Activated naive CD8-positive, alpha-beta T cell treated with anti-CD3 and anti-CD28 coated beads, Interleukin-2, amount 50 U/mL, for 24 hours (primary cell): ENCODE measurements at regions not wholly inside any gene's neighbourhood (a gene's known extent, or its start where the extent isn't known, plus 50 kb on each side); places are given as distances from the start of the nearest gene placed in this dataset.

ENCODE experiments used
- ATAC-seq: fragments of 150-1000 bp; cut with Tn5 transposase; one replicate; pipeline ENCODE4 v1.10.0; 2021
- DNase-seq: peaks from one replicate; pipeline ENCODE4 v3.0.0; 2021
- H3K27ac Mint-ChIP-seq: one replicate; pipeline ENCODE4 v1.8.0; 2021; ENCODE audit warnings: mild to moderate bottlenecking, mixed read lengths
- H3K27me3 Mint-ChIP-seq: one replicate; pipeline ENCODE4 v1.8.0; 2021; ENCODE audit warnings: mixed read lengths
- H3K36me3 Mint-ChIP-seq: one replicate; pipeline ENCODE4 v1.8.0; 2021; ENCODE audit warnings: low read depth, mixed read lengths
- H3K4me1 Mint-ChIP-seq: one replicate; pipeline ENCODE4 v1.8.0; 2021; ENCODE audit warnings: mixed read lengths
- H3K4me3 Mint-ChIP-seq: one replicate; pipeline ENCODE4 v1.8.0; 2021; ENCODE audit warnings: mild to moderate bottlenecking, moderate library complexity, mixed read lengths
- H3K9me3 Mint-ChIP-seq: one replicate; pipeline ENCODE4 v1.8.0; 2021; ENCODE audit warnings: mixed read lengths

DNA sequence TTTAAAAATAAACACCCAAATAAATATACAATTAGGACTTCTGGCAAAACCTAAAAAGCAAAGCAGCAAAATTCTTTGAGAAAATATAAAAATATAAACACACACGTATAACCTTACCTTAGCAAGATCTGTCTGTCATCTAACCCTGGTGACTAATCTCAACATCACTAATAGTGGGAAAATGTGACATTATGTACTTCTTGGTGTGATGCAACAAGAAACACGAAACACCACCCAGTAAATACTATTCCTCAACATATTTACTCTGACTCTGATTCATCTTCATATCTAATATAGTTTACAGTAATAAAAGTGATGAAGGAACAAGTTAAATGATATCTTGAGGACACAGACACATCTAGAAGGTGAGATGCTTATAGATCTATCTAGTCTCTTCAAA, 332.6 kb upstream of the MANEA start:
- no peaks in the 10 kb centered on the region for H3K4me1 Mint-ChIP-seq
- DNase-seq (no peak), ATAC-seq (no peak)
- no peaks in the 10 kb centered on the region for H3K36me3 Mint-ChIP-seq
- H3K27ac Mint-ChIP-seq, result no peak overlapping the region
- H3K9me3 Mint-ChIP-seq, result no peaks in the 10 kb centered on the region
- no peak overlapping the region for H3K4me3 Mint-ChIP-seq
- H3K27me3 Mint-ChIP-seq, result no peaks in the 10 kb centered on the region

DNA sequence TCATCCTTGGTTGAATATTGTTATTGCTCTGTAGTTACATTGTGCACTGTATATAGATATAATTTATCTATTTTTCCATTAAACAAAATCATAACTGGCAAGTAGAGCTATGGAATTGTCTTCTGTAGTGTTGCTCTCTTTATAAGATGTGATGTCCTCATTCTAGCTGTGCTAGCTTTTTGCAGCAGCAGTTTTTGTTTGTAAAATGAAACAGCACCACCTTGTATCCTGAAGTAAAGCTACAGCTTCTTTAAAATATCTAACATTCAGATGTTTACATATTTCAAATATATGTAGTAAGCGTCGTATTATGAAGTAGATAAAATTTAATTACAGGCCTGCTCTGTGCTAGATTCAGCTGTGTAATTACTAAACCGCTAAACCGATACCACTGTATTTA, 328.8 kb upstream of the MANEA start:
- H3K4me1 Mint-ChIP-seq, result no peaks in the 10 kb centered on the region

DNA sequence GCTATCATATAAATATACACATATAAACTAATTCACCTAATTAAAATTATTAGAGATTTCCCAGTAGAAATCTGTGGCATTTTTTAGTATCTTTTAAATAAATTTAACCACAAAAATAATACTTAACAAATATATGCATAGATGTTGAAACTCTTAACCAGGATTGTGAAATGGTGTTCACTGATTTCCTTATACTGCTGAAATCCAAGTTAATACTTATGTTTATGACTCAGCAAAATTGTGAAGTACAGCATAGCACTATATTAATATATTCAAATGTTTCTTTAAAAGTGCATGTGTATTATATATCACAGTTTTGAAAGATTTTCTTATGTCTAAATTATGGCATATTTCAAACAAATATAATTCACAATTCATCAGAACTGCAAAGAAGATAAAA, 328.2 kb upstream of the MANEA start:
- Mint-ChIP-seq H3K4me3 (no peak overlapping the region), H3K36me3 (no peaks in the 10 kb centered on the region), H3K27ac (no peak overlapping the region), H3K4me1 (no peaks in the 10 kb centered on the region), H3K9me3 (no peaks in the 10 kb centered on the region), H3K27me3 (peaks cover 2% of the 10 kb centered on the region)
- DNase-seq (no peak), ATAC-seq (no peak)

More for the DNA sequence above, 328.8 kb upstream of the MANEA start:
- H3K9me3 Mint-ChIP-seq, result no peaks in the 10 kb centered on the region
- H3K4me3 Mint-ChIP-seq, result no peak overlapping the region
- H3K27me3 Mint-ChIP-seq, result peaks cover 2% of the 10 kb centered on the region
- DNase-seq, result no peak
- no peak overlapping the region for H3K27ac Mint-ChIP-seq
- no peaks in the 10 kb centered on the region for H3K36me3 Mint-ChIP-seq
- no peak for ATAC-seq

DNA sequence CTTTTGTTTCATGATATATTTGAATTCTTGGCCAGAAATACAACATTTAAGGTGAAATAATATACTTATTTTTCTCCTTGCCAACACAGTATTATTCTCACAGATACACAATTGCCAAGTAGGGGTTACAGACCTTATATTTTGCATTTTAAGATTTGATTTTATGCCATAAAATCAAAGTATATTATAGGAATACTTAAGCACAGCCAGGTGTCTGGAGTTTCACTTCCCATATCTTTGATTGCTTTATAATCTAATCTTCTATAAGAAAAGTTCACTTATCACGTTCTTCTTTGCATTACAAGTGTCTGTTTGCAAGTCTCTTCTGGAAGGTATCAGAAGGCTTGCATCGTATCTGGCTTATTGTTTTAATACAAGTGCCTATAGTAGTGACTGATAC, 327.7 kb upstream of the MANEA start:
- H3K4me1 Mint-ChIP-seq, result no peaks in the 10 kb centered on the region
- no peak overlapping the region for H3K27ac Mint-ChIP-seq
- H3K4me3 Mint-ChIP-seq, result no peak overlapping the region
- DNase-seq (no peak), ATAC-seq (no peak)
- H3K27me3 Mint-ChIP-seq, result peaks cover 2% of the 10 kb centered on the region
- H3K9me3 Mint-ChIP-seq, result no peaks in the 10 kb centered on the region
- H3K36me3 Mint-ChIP-seq, result no peaks in the 10 kb centered on the region

DNA sequence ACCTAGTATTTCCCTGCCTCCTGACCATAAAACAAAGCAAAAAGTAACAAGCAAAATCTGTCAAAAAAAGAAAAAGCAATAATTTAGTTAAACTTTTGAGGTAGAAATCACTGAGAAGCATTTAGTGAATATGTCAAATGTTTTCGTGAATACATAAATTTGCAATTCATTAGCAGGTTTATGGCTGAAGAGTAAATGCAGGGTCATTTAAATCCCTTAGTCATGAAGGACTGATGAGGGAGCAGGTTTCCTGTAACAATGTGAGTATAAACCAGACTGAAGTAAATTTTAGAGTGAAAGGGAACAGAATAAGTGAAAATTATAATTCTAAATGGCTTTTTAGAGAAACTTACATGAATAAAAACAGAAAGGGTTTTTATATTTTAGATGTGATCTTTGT, 313.5 kb upstream of the MANEA start:
- no peak overlapping the region for H3K4me3 Mint-ChIP-seq
- H3K9me3 Mint-ChIP-seq, result no peaks in the 10 kb centered on the region
- H3K36me3 Mint-ChIP-seq, result no peaks in the 10 kb centered on the region
- ATAC-seq (no peak), DNase-seq (no peak)
- H3K27ac Mint-ChIP-seq, result no peak overlapping the region
- H3K4me1 Mint-ChIP-seq, result no peaks in the 10 kb centered on the region
- peaks cover 3% of the 10 kb centered on the region for H3K27me3 Mint-ChIP-seq

GRCh38 chr6:95266537-95267258, 310.6 kb upstream of the MANEA start:
- Mint-ChIP-seq H3K36me3 (no peaks in the 10 kb centered on the region), H3K27me3 (peaks cover 3% of the 10 kb centered on the region), H3K9me3 (no peaks in the 10 kb centered on the region), H3K27ac (no peak overlapping the region), H3K4me1 (no peaks in the 10 kb centered on the region), H3K4me3 (no peak overlapping the region)
- ATAC-seq (no peak), DNase-seq (no peak)

- H3K9me3 Mint-ChIP-seq, result no peaks in the 10 kb centered on the region
- H3K27ac Mint-ChIP-seq, result no peak overlapping the region
- no peaks in the 10 kb centered on the region for H3K36me3 Mint-ChIP-seq
- H3K4me1 Mint-ChIP-seq, result no peaks in the 10 kb centered on the region
- no peak for ATAC-seq
- DNase-seq, result no peak
- no peaks in the 10 kb centered on the region for H3K27me3 Mint-ChIP-seq
- H3K4me3 Mint-ChIP-seq, result no peak overlapping the region
Observed at GRCh38 chr6:95274686-95275235, 302.6 kb upstream of the MANEA start.

DNA sequence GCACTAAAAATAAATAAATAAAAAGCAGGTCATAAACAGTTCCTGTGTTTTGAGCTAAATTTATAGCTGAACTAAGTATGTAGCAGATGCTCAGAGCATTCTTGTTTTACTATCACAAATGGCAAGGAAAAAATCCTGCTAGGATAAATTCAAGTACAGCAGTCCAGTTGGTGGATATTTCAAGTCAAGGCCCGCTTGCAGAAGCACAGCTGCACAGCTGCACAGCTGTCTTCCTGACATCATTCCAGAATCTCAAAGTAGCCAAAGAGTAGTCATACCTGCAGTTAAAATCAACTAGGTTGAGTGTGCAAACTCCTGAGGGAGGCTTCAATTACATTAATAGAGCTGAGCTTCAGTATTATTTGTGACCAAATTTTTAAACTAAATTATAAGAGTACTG, 297.7 kb upstream of the MANEA start:
- DNase-seq, result no peak
- ATAC-seq, result no peak
- no peaks in the 10 kb centered on the region for H3K36me3 Mint-ChIP-seq
- H3K4me1 Mint-ChIP-seq, result no peaks in the 10 kb centered on the region
- H3K27me3 Mint-ChIP-seq, result no peaks in the 10 kb centered on the region
- H3K27ac Mint-ChIP-seq, result no peak overlapping the region
- H3K4me3 Mint-ChIP-seq, result no peak overlapping the region
- no peaks in the 10 kb centered on the region for H3K9me3 Mint-ChIP-seq

- no peaks in the 10 kb centered on the region for H3K36me3 Mint-ChIP-seq
- no peak overlapping the region for H3K27ac Mint-ChIP-seq
- ATAC-seq, result no peak
- no peak overlapping the region for H3K4me3 Mint-ChIP-seq
- no peaks in the 10 kb centered on the region for H3K4me1 Mint-ChIP-seq
- no peak for DNase-seq
- no peaks in the 10 kb centered on the region for H3K9me3 Mint-ChIP-seq
- no peaks in the 10 kb centered on the region for H3K27me3 Mint-ChIP-seq
Observed at GRCh38 chr6:95280686-95281273, 296.6 kb upstream of the MANEA start.

- Mint-ChIP-seq H3K9me3 (peaks cover 4% of the 10 kb centered on the region), H3K27me3 (no peaks in the 10 kb centered on the region), H3K4me3 (no peak overlapping the region), H3K36me3 (no peaks in the 10 kb centered on the region), H3K27ac (no peak overlapping the region), H3K4me1 (no peaks in the 10 kb centered on the region)
- ATAC-seq, result no peak
- DNase-seq, result no peak
Observed at GRCh38 chr6:95285881-95286280, 291.5 kb upstream of the MANEA start.

DNA sequence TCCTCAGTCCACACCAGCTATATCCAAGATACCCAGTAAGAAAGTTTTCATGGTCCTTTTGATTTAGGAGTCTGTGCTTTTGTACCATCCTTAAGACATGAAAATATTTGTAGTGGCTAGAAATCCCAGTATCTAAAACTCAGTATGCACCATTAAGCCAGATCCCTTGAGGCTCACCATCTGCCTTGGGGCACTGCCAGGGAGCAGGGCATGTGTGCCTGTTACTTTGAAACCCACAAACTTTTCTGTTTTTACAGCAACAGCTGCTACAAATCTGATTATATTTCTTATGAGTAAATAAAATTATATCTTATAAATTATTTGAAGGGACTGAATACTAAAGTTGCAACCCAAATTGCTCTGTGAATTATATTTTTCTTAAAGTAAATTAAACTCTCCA, 290.5 kb upstream of the MANEA start:
- H3K27ac Mint-ChIP-seq, result no peak overlapping the region
- ATAC-seq, result no peak
- peaks cover 4% of the 10 kb centered on the region for H3K9me3 Mint-ChIP-seq
- no peak for DNase-seq
- no peak overlapping the region for H3K4me3 Mint-ChIP-seq
- H3K4me1 Mint-ChIP-seq, result no peaks in the 10 kb centered on the region
- no peaks in the 10 kb centered on the region for H3K27me3 Mint-ChIP-seq
- no peaks in the 10 kb centered on the region for H3K36me3 Mint-ChIP-seq

DNA sequence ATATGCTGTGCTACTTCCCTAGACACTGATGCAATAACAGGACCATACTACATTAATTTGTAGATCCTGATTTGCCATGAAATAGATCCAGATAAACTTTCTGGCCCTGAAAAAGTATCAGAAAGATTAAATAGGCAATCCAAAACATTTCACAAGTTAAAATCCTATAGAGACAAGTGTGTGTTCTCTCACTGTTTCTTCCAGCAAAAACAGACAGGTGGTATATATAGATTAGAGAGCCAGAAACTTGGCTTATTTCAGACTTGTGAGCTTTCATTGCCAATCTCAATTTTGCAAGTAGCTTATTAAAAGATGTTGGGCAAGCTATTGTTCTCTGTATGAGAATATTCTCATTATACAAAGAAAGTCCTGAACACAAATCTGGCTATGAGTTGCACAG, 289.1 kb upstream of the MANEA start:
- no peak overlapping the region for H3K4me3 Mint-ChIP-seq
- H3K27me3 Mint-ChIP-seq, result no peaks in the 10 kb centered on the region
- H3K27ac Mint-ChIP-seq, result no peak overlapping the region
- no peaks in the 10 kb centered on the region for H3K4me1 Mint-ChIP-seq
- ATAC-seq (no peak), DNase-seq (no peak)
- H3K9me3 Mint-ChIP-seq, result peaks cover 4% of the 10 kb centered on the region
- H3K36me3 Mint-ChIP-seq, result no peaks in the 10 kb centered on the region

GRCh38 chr6:95292011-95292410, 285.3 kb upstream of the MANEA start:
- no peak for ATAC-seq
- Mint-ChIP-seq H3K4me1 (no peaks in the 10 kb centered on the region), H3K27me3 (no peaks in the 10 kb centered on the region), H3K27ac (no peak overlapping the region), H3K36me3 (no peaks in the 10 kb centered on the region), H3K4me3 (no peak overlapping the region), H3K9me3 (peaks cover 4% of the 10 kb centered on the region)
- DNase-seq, result no peak

DNA sequence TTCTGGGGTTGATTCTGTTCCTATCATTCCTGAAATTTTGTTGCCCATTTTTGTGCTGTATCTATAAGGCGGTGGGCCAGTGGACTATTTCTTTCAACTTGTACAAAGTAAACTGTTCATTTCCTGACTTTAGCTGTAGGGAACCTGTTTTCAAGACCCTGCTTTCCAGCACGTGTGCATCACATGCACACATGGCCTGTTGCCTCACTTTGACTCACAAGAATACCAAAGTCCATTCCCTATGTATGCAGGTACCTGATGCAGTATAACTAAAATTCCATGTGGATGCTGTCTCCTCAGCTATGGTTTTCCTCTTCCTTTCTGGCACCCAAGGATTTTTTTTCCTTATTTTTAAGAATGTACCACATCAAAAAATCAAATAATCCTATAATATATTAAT, 284.1 kb upstream of the MANEA start:
- H3K27me3 Mint-ChIP-seq, result no peaks in the 10 kb centered on the region
- H3K27ac Mint-ChIP-seq, result no peak overlapping the region

GRCh38 chr6:95294043-95294442, 283.3 kb upstream of the MANEA start:
- Mint-ChIP-seq H3K36me3 (no peaks in the 10 kb centered on the region), H3K4me3 (no peak overlapping the region), H3K9me3 (peaks cover 4% of the 10 kb centered on the region), H3K27me3 (no peaks in the 10 kb centered on the region), H3K4me1 (no peaks in the 10 kb centered on the region), H3K27ac (no peak overlapping the region)
- no peak for ATAC-seq
- no peak for DNase-seq

More for the DNA sequence above, 284.1 kb upstream of the MANEA start:
- ATAC-seq (no peak), DNase-seq (no peak)
- no peaks in the 10 kb centered on the region for H3K4me1 Mint-ChIP-seq
- no peaks in the 10 kb centered on the region for H3K36me3 Mint-ChIP-seq
- peaks cover 4% of the 10 kb centered on the region for H3K9me3 Mint-ChIP-seq
- no peak overlapping the region for H3K4me3 Mint-ChIP-seq
